Astrocyte of the cerebellum (primary cell): ENCODE measurements at regions not wholly inside any gene's neighbourhood (a gene's known extent, or its start where the extent isn't known, plus 50 kb on each side); places are given as distances from the start of the nearest gene placed in this dataset.

Experiments used
- DNase-seq: peaks from one replicate; pipeline ENCODE4 v3.0.0-alpha.2; 2011; ENCODE audit warnings: low read depth
- H3K4me3 ChIP-seq: 2 replicates; pipeline ENCODE4 v1.5.1; 2011; ENCODE audit warnings: mild to moderate bottlenecking, low read depth, low read length, moderate library complexity
- in situ Hi-C: cut with HindIII; loops from 2 replicates; pipeline ENCODE4 v1.10.0; 2017; ENCODE audit warnings: low sequenced_read_pairs
- TF ChIP-seq, protein P1 (sequence below): IDR thresholded peaks from 2 replicates; pipeline ENCODE4 v1.5.1; 2012; ENCODE audit warnings: low read length, low read depth, moderate library complexity, mild to moderate bottlenecking; ENCODE audit errors: missing control alignments

DNA sequence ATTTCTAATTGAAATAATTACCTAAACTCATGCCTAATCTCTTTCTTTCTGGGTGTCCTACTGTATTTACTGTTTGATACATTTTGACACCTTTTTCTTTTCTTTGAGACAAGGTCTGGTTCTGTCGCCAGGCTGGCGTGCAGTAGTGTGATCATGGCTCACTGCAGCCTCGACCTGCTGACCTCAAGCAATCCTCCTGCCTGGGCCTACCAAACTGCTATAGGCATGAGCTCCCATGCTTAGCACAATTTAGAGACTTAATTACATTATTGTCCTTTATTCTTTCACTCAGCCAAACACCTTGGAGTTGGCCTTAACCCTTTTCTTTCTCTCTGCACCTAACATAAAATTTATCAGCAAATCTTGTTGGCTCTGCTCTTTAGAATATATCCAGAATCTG is 139.8 kb upstream of the KIF26B start:
- H3K4me3 ChIP-seq = no peak overlapping the region
- DNase-seq = no peak
- in situ Hi-C loops = no loop called here
- TF ChIP-seq, protein P1, sequence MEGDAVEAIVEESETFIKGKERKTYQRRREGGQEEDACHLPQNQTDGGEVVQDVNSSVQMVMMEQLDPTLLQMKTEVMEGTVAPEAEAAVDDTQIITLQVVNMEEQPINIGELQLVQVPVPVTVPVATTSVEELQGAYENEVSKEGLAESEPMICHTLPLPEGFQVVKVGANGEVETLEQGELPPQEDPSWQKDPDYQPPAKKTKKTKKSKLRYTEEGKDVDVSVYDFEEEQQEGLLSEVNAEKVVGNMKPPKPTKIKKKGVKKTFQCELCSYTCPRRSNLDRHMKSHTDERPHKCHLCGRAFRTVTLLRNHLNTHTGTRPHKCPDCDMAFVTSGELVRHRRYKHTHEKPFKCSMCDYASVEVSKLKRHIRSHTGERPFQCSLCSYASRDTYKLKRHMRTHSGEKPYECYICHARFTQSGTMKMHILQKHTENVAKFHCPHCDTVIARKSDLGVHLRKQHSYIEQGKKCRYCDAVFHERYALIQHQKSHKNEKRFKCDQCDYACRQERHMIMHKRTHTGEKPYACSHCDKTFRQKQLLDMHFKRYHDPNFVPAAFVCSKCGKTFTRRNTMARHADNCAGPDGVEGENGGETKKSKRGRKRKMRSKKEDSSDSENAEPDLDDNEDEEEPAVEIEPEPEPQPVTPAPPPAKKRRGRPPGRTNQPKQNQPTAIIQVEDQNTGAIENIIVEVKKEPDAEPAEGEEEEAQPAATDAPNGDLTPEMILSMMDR = no peak

- in situ Hi-C loops = no loop called here
- DNase-seq = no peak
Measured at GRCh38 chr1:245014247-245015029, 140.3 kb upstream of the KIF26B start.

DNA sequence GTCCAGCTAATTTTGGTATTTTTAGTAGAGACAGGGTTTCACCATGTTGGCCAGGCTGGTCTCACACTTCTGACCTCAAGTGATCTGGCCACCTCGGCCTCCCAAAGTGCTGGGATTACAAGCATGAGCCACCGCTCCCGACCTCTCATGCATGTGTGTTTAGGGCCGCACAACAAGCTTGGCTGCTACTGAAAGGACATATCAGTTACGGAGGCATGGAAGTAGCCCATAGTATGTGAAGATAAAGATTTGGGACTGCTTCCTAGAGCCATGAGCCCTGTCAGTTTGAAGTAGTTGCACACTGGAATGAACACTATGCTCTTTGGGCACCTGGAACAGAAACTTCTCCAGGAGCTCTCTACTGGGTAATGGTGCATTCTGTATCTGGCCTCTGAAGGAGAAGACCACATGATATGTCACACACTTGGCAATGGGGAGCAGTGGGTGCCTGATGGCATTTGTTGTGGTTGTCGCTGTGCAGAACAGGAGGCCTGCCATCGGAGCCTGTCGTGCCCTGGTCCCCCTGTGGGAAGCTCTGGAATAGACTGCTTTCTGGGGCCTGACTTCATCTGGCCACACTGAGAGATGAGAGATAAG is 144.7 kb upstream of the KIF26B start:
- TF ChIP-seq, protein P1 = no peak

More at GRCh38 chr1:245014247-245015029, 140.3 kb upstream of the KIF26B start:
- TF ChIP-seq, protein P1 = no peak
- H3K4me3 ChIP-seq = no peak overlapping the region

GRCh38 chr1:245008761-245009160 is 144.4 kb upstream of the HNRNPU start:
- no peak overlapping the region for H3K4me3 ChIP-seq
- in situ Hi-C loops = no loop called here
- DNase-seq = no peak
- TF ChIP-seq, protein P1 = no peak

More for the DNA sequence above, 144.7 kb upstream of the KIF26B start:
- no peak for DNase-seq
- in situ Hi-C loops = no loop called here
- no peak overlapping the region for H3K4me3 ChIP-seq

DNA sequence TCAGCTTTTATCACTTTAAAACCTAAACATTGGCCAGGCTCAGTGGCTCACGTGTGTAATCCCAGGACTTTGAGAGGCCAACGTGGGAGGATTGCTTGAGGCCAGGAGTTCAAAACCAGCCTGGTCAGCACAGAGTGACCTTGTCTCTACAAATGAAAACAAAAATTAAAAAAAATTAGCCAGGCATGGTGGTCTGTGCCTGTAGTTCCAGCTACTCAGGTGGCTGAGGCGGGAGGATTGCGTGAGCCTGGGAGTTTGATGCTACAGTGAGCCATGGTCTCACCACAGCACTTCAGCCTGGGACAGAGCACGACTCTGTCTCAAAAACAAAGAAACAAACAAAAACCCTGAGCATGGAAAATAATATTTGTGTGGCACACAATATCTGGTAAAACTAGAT is 143.5 kb upstream of the HNRNPU start:
- TF ChIP-seq, protein P1 = no peak
- in situ Hi-C loops = no loop called here
- H3K4me3 ChIP-seq = no peak overlapping the region
- no peak for DNase-seq

- no peak overlapping the region for H3K4me3 ChIP-seq
- DNase-seq = no peak
- TF ChIP-seq, protein P1 = no peak
- in situ Hi-C loops = no loop called here
Measured at GRCh38 chr1:245003246-245003645, 138.9 kb upstream of the HNRNPU start.
